B cell (primary cell): ENCODE measurements at regions not wholly inside any gene's neighbourhood (a gene's known extent, or its start where the extent isn't known, plus 50 kb on each side); places are given as distances from the start of the nearest gene placed in this dataset.

Experiments
- CTCF ChIP-seq: fragments of 200-600 bp; IDR thresholded peaks from one replicate; pipeline ENCODE4 v1.8.0; 2022; ENCODE audit warnings: antibody characterized with exemption, mild to moderate bottlenecking
- EZH2 ChIP-seq: IDR thresholded peaks from 2 replicates; pipeline ENCODE4 v1.6.1; 2012; ENCODE audit warnings: borderline replicate concordance, low read depth, mild to moderate bottlenecking, moderate library complexity, low read length; ENCODE audit not compliant: insufficient read depth, poor library complexity, severe bottlenecking

- TF ChIP-seq CTCF (no peak), EZH2 (no peak)
Measured at GRCh38 chr10:16184906-16185305, 251.9 kb upstream of the PTER start.
